ENCODE measurements at regions not wholly inside any gene's neighbourhood (a gene's known extent, or its start where the extent isn't known, plus 50 kb on each side); places are given as distances from the start of the nearest gene placed in this dataset.

- H3K9me2 ChIP-seq: no peaks in the 10 kb centered on the region
- H3K27ac ChIP-seq (ENCODE audit: low read depth in 2 of 2, low read length in 1 of 2): no peak overlapping the region
- H3K4me1 ChIP-seq (ENCODE audit: control insufficient read depth in 1 of 2, insufficient read depth in 2 of 2, low read depth in 1 of 2, low read length in 1 of 2): no peaks in the 10 kb centered on the region
- TF ChIP-seq ELF1 (IDR thresholded peaks at IDR 0.05): no peak
- no peak for TF ChIP-seq RXRA (IDR thresholded peaks at IDR 0.05; ENCODE audit: borderline replicate concordance, low read depth)
- no peak for TF ChIP-seq ZBTB33 (IDR thresholded peaks at IDR 0.05; ENCODE audit: borderline replicate concordance, low read depth)
- TF ChIP-seq, protein P1, sequence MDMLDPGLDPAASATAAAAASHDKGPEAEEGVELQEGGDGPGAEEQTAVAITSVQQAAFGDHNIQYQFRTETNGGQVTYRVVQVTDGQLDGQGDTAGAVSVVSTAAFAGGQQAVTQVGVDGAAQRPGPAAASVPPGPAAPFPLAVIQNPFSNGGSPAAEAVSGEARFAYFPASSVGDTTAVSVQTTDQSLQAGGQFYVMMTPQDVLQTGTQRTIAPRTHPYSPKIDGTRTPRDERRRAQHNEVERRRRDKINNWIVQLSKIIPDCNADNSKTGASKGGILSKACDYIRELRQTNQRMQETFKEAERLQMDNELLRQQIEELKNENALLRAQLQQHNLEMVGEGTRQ (IDR thresholded peaks at IDR 0.05; ENCODE audit: borderline replicate concordance, low read depth, low read length): no peak
- TF ChIP-seq YY1 (IDR thresholded peaks at IDR 0.05; ENCODE audit: low read depth): no peak
- TF ChIP-seq PBX3 (IDR thresholded peaks at IDR 0.05): no peak
- TF ChIP-seq GABPA (IDR thresholded peaks at IDR 0.05; ENCODE audit: low read depth): no peak
- no peak for TF ChIP-seq FOSL2 (IDR thresholded peaks at IDR 0.05; ENCODE audit: borderline replicate concordance, low read depth)
- no peak for TF ChIP-seq EP300 (IDR thresholded peaks at IDR 0.05; ENCODE audit: borderline replicate concordance in 1 of 2, low read depth in 1 of 2, low read length in 1 of 2)
- TF ChIP-seq TAF1 (IDR thresholded peaks at IDR 0.05; ENCODE audit: borderline replicate concordance, low read depth, low read length): no peak
- TF ChIP-seq, protein P2, sequence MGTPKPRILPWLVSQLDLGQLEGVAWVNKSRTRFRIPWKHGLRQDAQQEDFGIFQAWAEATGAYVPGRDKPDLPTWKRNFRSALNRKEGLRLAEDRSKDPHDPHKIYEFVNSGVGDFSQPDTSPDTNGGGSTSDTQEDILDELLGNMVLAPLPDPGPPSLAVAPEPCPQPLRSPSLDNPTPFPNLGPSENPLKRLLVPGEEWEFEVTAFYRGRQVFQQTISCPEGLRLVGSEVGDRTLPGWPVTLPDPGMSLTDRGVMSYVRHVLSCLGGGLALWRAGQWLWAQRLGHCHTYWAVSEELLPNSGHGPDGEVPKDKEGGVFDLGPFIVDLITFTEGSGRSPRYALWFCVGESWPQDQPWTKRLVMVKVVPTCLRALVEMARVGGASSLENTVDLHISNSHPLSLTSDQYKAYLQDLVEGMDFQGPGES (IDR thresholded peaks at IDR 0.05; ENCODE audit: low read depth, low read length): no peak
- ChIA-PET CTCF (no interaction called here), POLR2A (no interaction called here)
- no peaks in the 10 kb centered on the region for H3K27me3 ChIP-seq (ENCODE audit: insufficient read depth)
- DNase-seq: no peak
- WGBS (ENCODE audit: low lambda C conversion rate): 4% methylated on average over 2 of the region's 2 CpGs
- no peaks in the 10 kb centered on the region for H3K9me3 ChIP-seq
- H3K4me2 ChIP-seq: no peak overlapping the region
- no peaks in the 10 kb centered on the region for H3K36me3 ChIP-seq (replicated peaks in 1 of 2; ENCODE audit: control insufficient read depth in 1 of 2, insufficient read depth in 2 of 2, low read length in 1 of 2)
- no peak overlapping the region for H2AFZ ChIP-seq (ENCODE audit: low read depth)
- H3F3A ChIP-seq (replicated peaks; ENCODE audit: insufficient read depth): no peaks in the 10 kb centered on the region
- H3K4me3 ChIP-seq (ENCODE audit: low read depth in 2 of 2, low read length in 1 of 2): no peak overlapping the region
- H3K79me2 ChIP-seq (ENCODE audit: insufficient read depth): no peaks in the 10 kb centered on the region
- no peak overlapping the region for H3K9ac ChIP-seq
- no peaks in the 10 kb centered on the region for H4K20me1 ChIP-seq (ENCODE audit: insufficient read depth)
Measured at GRCh38 chr2:136572335-136572734, 193.0 kb upstream of the THSD7B start.

DNA sequence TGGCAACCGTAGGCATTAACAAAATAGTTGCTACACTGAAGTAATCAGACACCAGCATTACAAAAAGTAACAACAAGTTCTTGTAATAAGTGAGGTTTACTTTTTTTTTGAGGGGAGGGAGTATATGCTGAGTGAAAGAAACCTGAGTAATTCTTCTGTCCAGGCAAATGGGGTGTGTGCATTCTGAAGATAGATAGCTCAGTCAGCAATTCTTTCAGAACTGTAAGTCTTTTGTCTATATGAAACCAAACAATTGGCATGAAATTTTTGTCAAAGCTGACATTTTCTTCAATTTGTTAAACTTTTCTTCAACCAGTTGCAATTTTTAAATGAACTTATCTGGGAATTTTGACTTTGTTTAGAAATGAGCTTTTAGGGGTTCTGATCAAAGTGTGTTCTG, 208.1 kb upstream of the THSD7B start:
- TF ChIP-seq TEAD4 (IDR thresholded peaks at IDR 0.05; ENCODE audit: borderline replicate concordance, insufficient read depth) (no peak), GABPA (IDR thresholded peaks at IDR 0.05; ENCODE audit: low read depth) (no peak), NFIC (IDR thresholded peaks at IDR 0.05; ENCODE audit: borderline replicate concordance) (no peak), ZBTB33 (IDR thresholded peaks at IDR 0.05; ENCODE audit: borderline replicate concordance, low read depth) (no peak), RXRA (IDR thresholded peaks at IDR 0.05; ENCODE audit: borderline replicate concordance, low read depth) (no peak), SMC3 (IDR thresholded peaks at IDR 0.05; ENCODE audit: low read depth, low read length) (no peak), FOXJ3 (CRISPR knock-in tag; IDR thresholded peaks at IDR 0.05) (no peak)
- TF ChIP-seq, protein P3, sequence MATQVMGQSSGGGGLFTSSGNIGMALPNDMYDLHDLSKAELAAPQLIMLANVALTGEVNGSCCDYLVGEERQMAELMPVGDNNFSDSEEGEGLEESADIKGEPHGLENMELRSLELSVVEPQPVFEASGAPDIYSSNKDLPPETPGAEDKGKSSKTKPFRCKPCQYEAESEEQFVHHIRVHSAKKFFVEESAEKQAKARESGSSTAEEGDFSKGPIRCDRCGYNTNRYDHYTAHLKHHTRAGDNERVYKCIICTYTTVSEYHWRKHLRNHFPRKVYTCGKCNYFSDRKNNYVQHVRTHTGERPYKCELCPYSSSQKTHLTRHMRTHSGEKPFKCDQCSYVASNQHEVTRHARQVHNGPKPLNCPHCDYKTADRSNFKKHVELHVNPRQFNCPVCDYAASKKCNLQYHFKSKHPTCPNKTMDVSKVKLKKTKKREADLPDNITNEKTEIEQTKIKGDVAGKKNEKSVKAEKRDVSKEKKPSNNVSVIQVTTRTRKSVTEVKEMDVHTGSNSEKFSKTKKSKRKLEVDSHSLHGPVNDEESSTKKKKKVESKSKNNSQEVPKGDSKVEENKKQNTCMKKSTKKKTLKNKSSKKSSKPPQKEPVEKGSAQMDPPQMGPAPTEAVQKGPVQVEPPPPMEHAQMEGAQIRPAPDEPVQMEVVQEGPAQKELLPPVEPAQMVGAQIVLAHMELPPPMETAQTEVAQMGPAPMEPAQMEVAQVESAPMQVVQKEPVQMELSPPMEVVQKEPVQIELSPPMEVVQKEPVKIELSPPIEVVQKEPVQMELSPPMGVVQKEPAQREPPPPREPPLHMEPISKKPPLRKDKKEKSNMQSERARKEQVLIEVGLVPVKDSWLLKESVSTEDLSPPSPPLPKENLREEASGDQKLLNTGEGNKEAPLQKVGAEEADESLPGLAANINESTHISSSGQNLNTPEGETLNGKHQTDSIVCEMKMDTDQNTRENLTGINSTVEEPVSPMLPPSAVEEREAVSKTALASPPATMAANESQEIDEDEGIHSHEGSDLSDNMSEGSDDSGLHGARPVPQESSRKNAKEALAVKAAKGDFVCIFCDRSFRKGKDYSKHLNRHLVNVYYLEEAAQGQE (IDR thresholded peaks at IDR 0.05; ENCODE audit: low read depth, low read length): no peak
- Histone ChIP-seq H3F3A (replicated peaks; ENCODE audit: insufficient read depth) (no peaks in the 10 kb centered on the region), H3K9me3 (no peaks in the 10 kb centered on the region), H3K4me2 (no peak overlapping the region), H2AFZ (ENCODE audit: low read depth) (no peak overlapping the region), H3K4me1 (ENCODE audit: control insufficient read depth in 1 of 2, insufficient read depth in 2 of 2, low read depth in 1 of 2, low read length in 1 of 2) (no peaks in the 10 kb centered on the region), H3K36me3 (replicated peaks in 1 of 2; ENCODE audit: control insufficient read depth in 1 of 2, insufficient read depth in 2 of 2, low read length in 1 of 2) (no peaks in the 10 kb centered on the region), H3K9me2 (no peaks in the 10 kb centered on the region), H4K20me1 (ENCODE audit: insufficient read depth) (no peaks in the 10 kb centered on the region), H3K27ac (ENCODE audit: low read depth in 2 of 2, low read length in 1 of 2) (no peak overlapping the region), H3K27me3 (ENCODE audit: insufficient read depth) (no peaks in the 10 kb centered on the region), H3K9ac (no peak overlapping the region), H3K79me2 (ENCODE audit: insufficient read depth) (no peaks in the 10 kb centered on the region), H3K4me3 (ENCODE audit: low read depth in 2 of 2, low read length in 1 of 2) (no peak overlapping the region)
- DNase-seq: no peak
- CTCF ChIA-PET: no interaction called here
- POLR2A ChIA-PET: no interaction called here
- 14% methylated on average over 1 of the region's 1 CpG for WGBS (ENCODE audit: low lambda C conversion rate)
